ENCODE measurements at regions not wholly inside any gene's neighbourhood (a gene's known extent, or its start where the extent isn't known, plus 50 kb on each side); places are given as distances from the start of the nearest gene placed in this dataset.
"Not testable (repeated sequence)": the region's sequence is repeated elsewhere in the genome, so short reads cannot be mapped to it uniquely, and the experiment has no call there.

- no peak overlapping the region for H3K4me3 Mint-ChIP-seq (ENCODE audit: unreplicated experiment)
- no peaks in the 10 kb centered on the region for H3K79me2 ChIP-seq (ENCODE audit: insufficient read depth, low read length)
- no peak overlapping the region for H3K4me2 ChIP-seq (ENCODE audit: low read length)
- H3K36me3 ChIP-seq (ENCODE audit: insufficient read depth, low read length), result no peaks in the 10 kb centered on the region
- H3K9me3 ChIP-seq (ENCODE audit: insufficient read depth, low read depth, low read length), result no peaks in the 10 kb centered on the region
- H3K4me3 ChIP-seq (ENCODE audit: insufficient read depth, low read depth, low read length), result no peak overlapping the region
- H3K27ac ChIP-seq (ENCODE audit: low read depth, low read length), result no peak overlapping the region
- H3K27me3 Mint-ChIP-seq (ENCODE audit: low read depth, unreplicated experiment), result no peaks in the 10 kb centered on the region
- no peak overlapping the region for H3K9ac ChIP-seq (ENCODE audit: low read length)
- H3K36me3 Mint-ChIP-seq (ENCODE audit: low read depth, unreplicated experiment), result no peaks in the 10 kb centered on the region
- H3K4me1 ChIP-seq (ENCODE audit: insufficient read depth, low read length), result no peaks in the 10 kb centered on the region
- TF ChIP-seq CTCF (IDR thresholded peaks at IDR 0.05; ENCODE audit: insufficient read depth, low read depth, low read length) (no peak), EZH2 (IDR thresholded peaks at IDR 0.05; ENCODE audit: insufficient read depth, low read length) (no peak)
- no peak for FAIRE-seq
- no peaks in the 10 kb centered on the region for H3K9me3 Mint-ChIP-seq (ENCODE audit: unreplicated experiment)
- no peak for DNase-seq (ENCODE audit: low read depth)
- no peak overlapping the region for H3K27ac Mint-ChIP-seq (ENCODE audit: unreplicated experiment)
- H3K4me1 Mint-ChIP-seq (ENCODE audit: low read depth, unreplicated experiment), result no peaks in the 10 kb centered on the region
- no peak overlapping the region for H2AFZ ChIP-seq (ENCODE audit: low read depth, low read length)
- no peaks in the 10 kb centered on the region for H3K27me3 ChIP-seq (ENCODE audit: insufficient read depth, low read length)
- H4K20me1 ChIP-seq (ENCODE audit: insufficient read depth, low read length), result no peaks in the 10 kb centered on the region
Observed at GRCh38 chrX:4627414-4627813, 914.0 kb upstream of the PRKX start.

GRCh38 chrX:4622486-4623167 lies 909.2 kb upstream of the PRKX start:
- H3K9ac ChIP-seq (ENCODE audit: low read length), result no peak overlapping the region
- TF ChIP-seq EZH2 (IDR thresholded peaks at IDR 0.05; ENCODE audit: insufficient read depth, low read length), result no peak
- no peak overlapping the region for H3K4me2 ChIP-seq (ENCODE audit: low read length)
- no peaks in the 10 kb centered on the region for H3K9me3 ChIP-seq (ENCODE audit: insufficient read depth, low read depth, low read length)
- H3K27ac Mint-ChIP-seq (ENCODE audit: unreplicated experiment), result no peak overlapping the region
- H3K4me1 ChIP-seq (ENCODE audit: insufficient read depth, low read length), result no peaks in the 10 kb centered on the region
- H3K4me1 Mint-ChIP-seq (ENCODE audit: low read depth, unreplicated experiment), result no peaks in the 10 kb centered on the region
- no peak for DNase-seq (ENCODE audit: low read depth)
- no peak overlapping the region for H2AFZ ChIP-seq (ENCODE audit: low read depth, low read length)
- H3K4me3 ChIP-seq (ENCODE audit: insufficient read depth, low read depth, low read length), result no peak overlapping the region
- H3K9me3 Mint-ChIP-seq (ENCODE audit: unreplicated experiment), result no peaks in the 10 kb centered on the region
- H3K27ac ChIP-seq (ENCODE audit: low read depth, low read length), result no peak overlapping the region
- H4K20me1 ChIP-seq (ENCODE audit: insufficient read depth, low read length), result no peaks in the 10 kb centered on the region
- no peaks in the 10 kb centered on the region for H3K36me3 ChIP-seq (ENCODE audit: insufficient read depth, low read length)
- no peaks in the 10 kb centered on the region for H3K27me3 Mint-ChIP-seq (ENCODE audit: low read depth, unreplicated experiment)
- peak; percentile 82 for FAIRE-seq
- H3K36me3 Mint-ChIP-seq (ENCODE audit: low read depth, unreplicated experiment), result no peaks in the 10 kb centered on the region
- no peaks in the 10 kb centered on the region for H3K27me3 ChIP-seq (ENCODE audit: insufficient read depth, low read length)
- no peak overlapping the region for H3K4me3 Mint-ChIP-seq (ENCODE audit: unreplicated experiment)
- no peaks in the 10 kb centered on the region for H3K79me2 ChIP-seq (ENCODE audit: insufficient read depth, low read length)

- not testable (repeated sequence) for DNase-seq (ENCODE audit: low read depth); H3K9ac ChIP-seq (ENCODE audit: low read length); H3K4me1 Mint-ChIP-seq (ENCODE audit: low read depth, unreplicated experiment); H3K27ac ChIP-seq (ENCODE audit: low read depth, low read length); H3K4me3 Mint-ChIP-seq (ENCODE audit: unreplicated experiment); H3K27me3 ChIP-seq (ENCODE audit: insufficient read depth, low read length); H3K27me3 Mint-ChIP-seq (ENCODE audit: low read depth, unreplicated experiment); H3K4me1 ChIP-seq (ENCODE audit: insufficient read depth, low read length); H3K36me3 Mint-ChIP-seq (ENCODE audit: low read depth, unreplicated experiment); H4K20me1 ChIP-seq (ENCODE audit: insufficient read depth, low read length); H2AFZ ChIP-seq (ENCODE audit: low read depth, low read length); H3K4me2 ChIP-seq (ENCODE audit: low read length); H3K27ac Mint-ChIP-seq (ENCODE audit: unreplicated experiment); H3K9me3 ChIP-seq (ENCODE audit: insufficient read depth, low read depth, low read length); H3K4me3 ChIP-seq (ENCODE audit: insufficient read depth, low read depth, low read length); H3K9me3 Mint-ChIP-seq (ENCODE audit: unreplicated experiment); H3K79me2 ChIP-seq (ENCODE audit: insufficient read depth, low read length); H3K36me3 ChIP-seq (ENCODE audit: insufficient read depth, low read length)
- FAIRE-seq, result peak; percentile 49
Observed at GRCh38 chrX:4613651-4614050, 900.2 kb upstream of the PRKX start.

Measured in astrocyte (in vitro differentiated cells and primary cell).